GM19455 (cell line): ENCODE measurements at regions not wholly inside any gene's neighbourhood (a gene's known extent, or its start where the extent isn't known, plus 50 kb on each side); places are given as distances from the start of the nearest gene placed in this dataset.

Experiments used
- ATAC-seq: cut with Tn5 transposase; IDR thresholded peaks from one replicate; pipeline ENCODE4 v1.9.1; 2021; ENCODE audit not compliant: unreplicated experiment

DNA sequence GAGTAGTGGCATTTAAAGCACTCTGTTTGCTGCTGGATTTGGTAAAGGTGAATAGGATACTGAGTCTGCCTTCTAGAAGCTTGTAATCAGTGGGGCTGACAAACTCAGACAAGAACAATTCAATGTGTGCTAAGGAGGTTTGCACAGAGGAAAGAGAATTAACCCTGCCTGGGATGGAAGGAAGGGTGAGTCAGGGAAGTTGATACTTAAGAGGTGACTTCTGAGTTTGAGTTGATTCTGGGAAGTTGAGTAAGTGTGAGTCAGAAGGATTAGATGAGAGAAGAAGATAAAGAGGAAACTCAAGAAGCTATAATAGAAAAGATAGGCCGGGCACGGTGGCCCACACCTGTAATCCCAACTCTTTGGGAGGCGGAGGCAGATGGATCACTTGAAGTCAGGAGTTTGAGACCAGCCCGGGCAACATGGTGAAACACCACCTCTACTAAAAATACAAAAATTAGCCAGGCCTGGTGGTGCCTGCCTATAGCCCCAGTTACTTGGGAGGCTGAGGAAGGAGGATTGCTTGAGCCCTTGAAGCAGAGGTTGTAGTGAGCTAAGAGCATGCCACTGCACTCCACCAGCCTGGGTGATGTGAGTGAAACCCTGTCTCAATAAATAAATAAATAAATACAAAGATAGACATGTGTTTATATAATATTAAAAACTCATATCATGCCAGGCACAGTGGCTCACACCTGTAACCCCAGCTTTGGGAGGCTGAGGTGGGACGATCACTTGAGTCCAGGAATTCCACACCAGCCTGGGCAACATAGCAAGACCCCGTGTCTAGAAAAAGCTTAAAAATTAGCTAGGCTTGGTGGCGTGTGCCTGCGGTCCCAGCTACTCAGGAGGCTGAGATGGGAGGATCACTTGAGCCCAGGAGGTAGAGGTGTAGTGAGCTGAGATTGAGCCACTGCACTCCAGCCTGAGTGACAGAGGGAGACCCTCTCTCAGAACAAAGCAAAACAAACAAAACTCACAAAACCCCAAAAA is 126.8 kb upstream of the CPM start:
- no peak for ATAC-seq

DNA sequence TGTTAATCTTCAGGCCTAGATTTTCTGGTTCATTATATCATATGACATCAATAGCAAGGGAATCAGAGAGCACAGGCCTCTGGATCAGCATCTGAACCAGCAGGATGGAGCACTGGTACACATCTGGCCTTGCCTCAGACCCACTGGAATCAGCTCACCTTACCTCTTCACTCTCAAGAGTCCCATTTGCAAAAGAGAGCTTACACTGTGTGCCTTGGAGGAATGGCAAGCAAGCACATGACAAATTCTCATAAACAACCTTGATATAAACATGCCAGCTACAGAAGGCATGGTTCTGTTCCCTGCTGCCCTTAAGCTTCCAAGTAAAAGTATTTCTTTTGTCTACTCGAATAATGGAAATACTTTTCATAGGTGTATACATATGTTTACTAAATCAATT is 128.6 kb upstream of the CPM start:
- ATAC-seq, result no peak

DNA sequence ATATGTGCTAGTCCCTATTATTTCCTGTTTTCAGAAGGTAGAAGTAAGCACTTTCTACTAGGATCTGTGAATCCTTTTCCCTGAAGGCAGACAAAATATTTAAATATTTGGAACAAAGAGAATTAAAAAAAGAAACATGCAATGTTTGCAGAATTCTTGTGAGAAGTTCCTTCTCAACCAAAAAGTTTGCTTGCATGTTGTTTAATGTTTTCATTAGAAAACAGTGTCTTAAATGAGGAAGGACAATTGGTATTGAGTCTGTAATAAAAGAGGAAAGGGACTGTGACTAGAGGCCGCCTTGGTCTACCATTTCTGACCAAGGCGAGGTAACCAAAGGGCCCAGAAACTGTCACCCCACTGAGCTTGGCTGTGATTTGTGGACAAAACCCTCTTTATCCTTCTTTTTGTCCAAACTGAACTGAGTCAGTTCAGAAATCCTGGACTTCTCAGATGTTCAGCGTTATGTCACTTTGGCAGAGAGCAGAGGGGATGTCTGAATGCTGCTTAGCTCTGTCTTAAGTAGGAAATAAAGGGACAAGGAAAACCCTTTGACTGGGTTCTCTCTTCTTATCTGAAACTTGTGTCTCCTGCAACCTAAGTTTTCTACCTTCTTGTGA is 129.8 kb upstream of the CPM start:
- no peak for ATAC-seq

DNA sequence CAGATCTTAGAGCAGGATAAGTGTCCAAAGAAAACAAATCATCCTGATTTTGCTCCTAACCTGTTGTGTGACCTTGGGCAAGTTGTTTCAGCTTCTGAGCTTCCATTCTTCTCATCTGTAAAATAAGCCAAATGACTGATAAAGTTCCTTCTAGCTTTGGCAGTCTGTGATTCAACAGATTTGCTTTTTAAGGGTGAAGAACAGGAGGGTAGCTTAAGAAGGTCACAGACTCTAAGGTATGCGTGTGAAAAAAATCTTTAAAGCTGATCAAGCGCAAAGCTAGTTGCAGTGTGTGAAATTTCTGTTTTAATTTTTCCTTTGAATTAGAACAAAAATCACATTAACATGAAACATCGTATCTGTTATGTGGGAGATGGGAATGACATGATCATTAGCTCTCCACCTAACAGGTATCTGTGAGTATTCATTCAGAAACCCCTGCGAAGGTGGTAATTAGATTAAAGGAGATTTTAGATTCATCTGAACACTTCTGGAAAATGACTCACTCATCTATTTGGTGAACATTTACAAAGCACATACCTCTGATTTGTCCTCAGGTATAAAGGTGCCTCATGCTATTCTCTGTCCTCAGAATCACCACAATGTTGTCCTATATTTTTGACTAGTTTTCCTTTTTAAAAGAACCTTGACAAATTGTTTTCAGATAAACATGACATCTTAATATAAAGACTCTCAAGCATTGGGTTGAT is 131.9 kb upstream of the CPM start:
- ATAC-seq, result no peak

DNA sequence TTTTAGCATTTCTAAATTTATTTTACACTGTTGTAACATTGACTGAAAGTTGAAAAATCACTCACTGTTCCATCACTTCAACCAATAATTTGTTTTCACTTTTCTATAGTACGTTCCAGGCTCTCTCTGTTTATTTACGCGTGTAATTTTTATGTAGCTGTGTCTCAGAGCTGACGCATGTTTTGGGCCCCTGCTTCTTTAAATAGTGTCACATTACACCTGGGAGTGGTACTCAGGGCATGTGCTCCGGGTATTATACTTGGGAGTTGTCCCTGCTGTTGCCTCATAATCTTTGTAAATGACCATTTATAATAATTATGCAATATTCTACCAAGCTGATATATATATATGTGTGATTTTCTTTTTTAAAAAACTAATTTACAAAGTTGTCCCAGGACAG is 132.8 kb upstream of the CPM start:
- no peak for ATAC-seq

DNA sequence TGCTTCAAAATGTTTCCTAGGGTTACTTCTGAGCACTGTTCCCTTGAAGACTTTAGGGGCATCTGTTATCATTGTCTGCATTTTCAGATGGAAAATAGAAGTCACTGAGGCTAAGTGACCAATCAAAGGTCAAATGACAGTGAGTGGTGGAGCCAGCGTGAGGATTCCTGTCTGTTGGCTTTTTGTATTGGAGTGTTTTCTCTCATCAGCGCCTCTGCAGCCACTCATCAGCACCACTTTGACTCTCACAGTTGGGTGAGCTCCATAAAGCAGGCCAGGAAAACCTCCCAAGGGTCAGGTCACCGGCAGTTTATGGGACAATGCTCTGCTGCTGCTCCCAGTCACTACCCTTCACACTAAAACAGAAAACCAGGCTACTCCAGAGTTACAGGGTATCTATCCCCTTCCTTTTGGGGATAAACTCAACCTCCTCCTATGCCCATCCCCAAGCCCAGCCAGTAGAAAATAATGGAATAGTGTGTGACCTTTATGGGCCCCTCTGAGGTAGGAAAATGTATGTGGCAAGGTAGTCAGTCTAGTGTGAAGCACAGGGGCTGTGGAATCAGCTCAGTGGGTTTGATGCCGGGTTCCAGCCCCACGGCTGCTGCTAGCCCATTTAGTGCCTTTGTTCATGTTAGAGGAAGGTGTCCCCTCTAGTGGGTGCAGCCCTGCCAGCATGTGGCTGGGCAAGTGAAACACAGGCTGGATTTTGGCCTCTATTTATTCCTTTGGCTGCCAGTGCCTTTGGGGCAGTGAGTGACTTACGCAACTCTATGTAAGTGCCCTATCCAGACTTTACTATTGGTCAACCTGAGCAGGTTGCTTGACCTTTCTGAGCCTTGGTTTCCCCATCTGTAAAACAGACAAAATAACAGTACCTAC is 133.8 kb upstream of the CPM start:
- no peak for ATAC-seq

DNA sequence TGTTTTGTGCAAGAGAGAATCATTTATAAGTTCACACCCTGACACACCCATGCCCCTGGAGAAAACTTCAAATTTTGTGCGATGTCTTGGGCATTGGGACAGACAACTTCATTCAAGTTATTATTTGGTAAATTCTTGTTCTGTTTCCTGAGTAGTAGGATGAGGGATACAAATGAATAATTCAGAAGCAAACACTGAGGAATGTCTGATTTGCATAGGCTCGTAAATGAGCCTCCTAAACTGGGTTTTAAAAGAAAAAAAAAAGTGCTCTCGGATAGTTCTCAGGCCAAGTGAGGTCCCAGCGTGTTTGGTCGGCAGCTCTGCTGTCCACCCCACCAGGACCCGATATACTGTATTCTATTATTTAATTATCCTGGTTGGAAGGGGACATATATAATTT is 134.7 kb upstream of the CPM start:
- no peak for ATAC-seq

DNA sequence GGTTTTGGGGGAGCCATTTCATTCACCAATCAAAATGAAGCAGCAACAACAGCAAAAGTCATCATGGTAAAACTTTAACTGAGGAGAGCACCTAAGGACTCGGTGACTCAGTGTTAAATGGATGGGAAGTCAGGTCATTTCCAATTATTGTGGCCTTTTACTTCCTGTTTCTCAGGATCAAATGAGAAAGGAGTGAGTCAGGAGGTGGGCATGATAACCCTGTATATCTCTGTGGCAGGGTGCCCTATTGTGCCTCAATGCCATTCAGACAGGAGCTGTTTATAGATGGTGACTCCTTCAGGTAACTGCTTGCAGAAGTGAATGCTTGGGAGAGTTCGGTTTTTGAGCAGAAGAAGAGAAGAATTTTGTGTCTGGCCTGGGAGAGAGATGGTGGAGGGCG is 135.5 kb upstream of the CPM start:
- ATAC-seq, result no peak

DNA sequence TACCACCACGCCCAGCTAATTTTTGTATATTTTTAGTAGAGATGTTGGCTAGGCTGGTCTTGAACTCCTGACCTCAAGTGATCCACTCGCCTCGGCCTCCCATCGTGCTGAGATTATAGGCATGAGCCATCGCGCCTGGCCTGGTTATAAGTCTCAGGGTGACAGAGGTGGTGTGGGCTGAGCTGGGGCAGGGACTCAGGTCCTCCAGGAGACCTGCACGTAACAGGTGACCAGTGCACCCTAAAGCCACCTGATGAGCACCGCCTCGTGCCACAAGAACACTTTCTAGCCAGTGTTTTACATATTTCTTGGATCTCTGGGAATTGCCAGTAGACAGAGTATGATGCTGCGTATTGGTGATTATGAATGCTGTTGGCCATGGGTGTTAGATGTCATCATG is 136.5 kb upstream of the CPM start:
- no peak for ATAC-seq

DNA sequence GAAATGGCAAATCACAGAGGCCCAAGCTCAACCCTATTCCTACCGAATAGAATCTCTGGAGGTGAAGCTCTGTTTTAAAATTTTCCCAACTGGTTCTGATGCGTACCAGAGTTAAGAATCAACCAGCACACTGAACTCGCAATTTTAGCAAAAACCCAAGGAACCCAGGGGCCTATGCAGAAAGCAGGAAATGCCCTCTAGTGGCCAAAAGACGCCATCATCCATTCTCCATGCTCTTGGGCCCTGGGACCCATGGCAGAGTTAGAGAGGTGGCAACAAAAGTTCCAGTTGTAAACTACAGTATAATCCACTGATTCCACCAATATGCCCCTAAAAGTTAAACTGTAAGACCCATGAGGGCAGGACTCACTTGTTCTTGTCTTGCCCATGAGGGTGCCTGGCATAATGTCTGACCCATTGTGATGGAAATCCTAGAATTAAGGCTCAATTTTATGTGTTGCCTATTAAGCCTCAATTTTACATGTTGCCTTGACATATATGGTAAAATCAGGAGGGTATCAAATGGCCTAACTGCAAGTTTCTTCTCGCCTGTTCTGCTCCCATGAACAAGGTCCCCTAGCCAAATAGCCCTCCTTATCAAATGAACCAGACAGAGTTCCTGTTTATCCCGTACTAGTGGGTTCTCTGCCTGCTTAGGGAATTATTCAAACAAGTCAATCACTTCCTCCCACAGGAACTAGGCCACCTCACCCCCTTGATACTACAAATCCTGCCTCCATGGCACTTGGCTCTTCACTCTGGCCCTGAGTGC is 137.5 kb upstream of the CPM start:
- peak; percentile 88 for ATAC-seq

DNA sequence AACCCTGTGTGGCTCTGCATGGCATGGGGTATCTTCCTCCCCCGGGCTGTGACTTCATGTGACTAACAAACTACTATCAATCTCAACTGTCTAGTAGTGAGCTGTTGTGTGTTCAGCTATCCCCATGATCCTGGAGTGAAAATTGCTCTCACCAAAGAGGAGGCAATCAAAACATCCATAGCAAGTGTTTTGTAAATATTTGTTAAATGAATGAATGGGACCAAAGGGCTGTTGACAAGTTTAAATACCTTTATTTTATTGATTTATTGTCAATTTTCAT is 138.1 kb upstream of the CPM start:
- ATAC-seq, result no peak

DNA sequence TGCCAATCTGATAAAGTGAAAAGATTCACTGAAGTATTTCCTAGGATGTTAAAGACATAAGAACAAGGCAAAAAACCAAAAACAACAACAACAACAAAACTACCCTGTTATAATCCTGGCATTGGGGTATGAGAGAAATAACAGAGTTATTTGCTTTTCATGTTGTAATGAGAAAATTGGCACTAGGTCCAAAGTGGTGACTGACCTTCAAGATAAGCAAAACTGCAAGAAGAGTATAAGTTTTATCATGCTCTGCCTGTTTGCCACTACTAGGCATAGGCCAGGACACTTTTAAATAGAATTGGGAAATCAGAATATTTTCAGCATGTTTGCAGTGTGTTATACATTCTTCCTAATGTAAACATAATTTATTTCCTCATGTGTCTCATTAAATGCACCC is 140.1 kb upstream of the CPM start:
- no peak for ATAC-seq

DNA sequence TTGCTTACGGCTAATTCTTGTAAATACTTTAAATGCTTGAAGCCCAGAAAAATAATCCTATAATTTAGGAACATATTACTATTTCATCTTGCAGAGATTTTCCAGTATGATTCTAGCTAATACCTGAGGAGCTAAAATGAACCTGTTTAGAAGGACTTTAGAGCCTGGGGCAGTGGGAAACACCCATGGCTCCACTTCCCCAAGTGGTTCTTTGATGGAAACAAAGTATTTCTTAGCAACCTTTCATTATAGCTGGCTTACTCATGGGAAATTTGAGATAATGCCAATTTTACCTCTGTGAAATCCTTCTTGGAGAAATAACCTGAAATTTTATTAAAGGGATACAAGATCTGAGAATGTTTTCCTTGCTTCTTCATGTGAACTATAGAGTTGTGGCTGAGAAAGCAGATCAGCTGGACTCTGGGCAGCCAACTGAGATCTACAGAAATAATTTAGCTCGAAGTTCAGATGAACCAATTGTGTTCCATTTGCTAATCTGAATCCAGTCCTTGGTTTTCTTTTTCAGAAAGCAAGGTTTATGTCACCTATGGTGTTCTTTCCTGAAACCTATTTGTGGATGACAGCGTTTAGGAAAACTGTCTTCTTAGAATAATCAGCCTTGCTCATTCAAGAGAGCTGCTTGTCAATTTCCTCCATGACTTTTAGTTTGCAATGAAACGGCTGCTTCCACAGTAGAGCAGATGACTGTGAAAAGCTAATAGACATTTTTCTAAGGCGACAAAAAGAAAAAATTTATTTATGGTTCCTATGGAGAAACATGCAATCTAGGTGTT is 141.8 kb upstream of the CPM start:
- ATAC-seq, result no peak

DNA sequence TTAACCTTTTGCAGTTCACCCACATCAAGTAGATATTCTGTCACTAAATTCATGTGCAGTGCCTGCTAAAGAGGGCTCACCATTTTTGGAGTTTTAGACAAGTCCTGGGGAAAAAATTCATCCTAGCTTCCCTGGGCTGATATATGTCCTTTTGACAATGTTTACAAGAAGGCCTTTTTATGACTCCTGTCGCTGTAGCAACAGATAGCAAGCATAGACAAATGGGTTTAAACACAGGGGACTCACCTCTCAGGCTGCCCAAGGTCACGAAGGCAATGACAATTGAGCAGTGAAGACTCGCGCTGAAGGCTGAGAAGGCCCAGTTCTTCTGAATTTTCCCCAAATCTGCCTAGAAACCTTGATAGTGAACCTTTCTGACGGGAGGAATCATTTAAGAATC is 150.7 kb upstream of the CPM start:
- no peak for ATAC-seq

DNA sequence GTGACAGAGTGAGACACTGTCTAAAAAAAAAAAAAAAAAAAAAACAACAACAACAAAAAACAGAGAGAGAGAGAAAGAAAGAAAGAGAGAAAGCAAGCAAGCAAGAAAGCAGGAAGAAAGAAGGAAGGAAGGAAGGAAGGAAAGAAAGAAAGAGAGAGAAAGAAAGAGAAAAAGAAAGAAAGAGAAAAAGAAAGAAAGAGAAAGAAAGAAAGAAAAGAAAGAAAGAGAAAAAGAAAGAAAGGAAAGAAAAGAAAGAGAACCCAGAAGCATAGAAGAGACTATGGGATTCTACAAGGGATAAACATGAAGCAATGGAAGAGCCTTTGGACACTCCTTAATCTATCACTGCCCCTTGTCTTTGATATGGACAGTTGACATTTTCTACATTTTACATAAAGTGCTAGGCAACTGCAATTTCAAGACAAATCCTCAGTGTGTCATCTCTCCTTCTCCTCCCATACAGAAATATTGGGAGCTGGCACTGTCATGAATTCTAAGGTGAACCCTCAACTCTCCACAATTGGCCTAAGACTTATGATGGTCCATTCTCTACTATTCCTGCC is 151.9 kb upstream of the CPM start:
- no peak for ATAC-seq

DNA sequence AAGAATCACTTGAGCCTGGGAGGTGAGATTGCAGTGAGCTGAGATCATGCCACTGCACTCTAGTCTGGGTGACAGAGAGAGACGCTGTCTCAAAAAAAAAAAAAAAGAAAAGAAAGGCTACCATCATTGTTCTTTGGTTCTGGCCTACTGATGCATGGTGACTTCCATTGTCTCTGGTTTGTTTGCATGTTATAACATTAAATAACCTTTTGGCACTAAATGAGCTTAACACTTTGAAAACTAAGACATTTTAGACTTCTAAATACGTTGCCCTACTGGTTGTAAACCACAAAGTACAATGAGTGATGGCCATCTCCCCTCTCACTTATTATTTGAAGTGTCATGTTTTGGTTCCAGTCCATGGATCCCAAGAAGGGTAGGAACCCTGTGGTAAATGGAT is 152.9 kb upstream of the CPM start:
- ATAC-seq, result no peak

DNA sequence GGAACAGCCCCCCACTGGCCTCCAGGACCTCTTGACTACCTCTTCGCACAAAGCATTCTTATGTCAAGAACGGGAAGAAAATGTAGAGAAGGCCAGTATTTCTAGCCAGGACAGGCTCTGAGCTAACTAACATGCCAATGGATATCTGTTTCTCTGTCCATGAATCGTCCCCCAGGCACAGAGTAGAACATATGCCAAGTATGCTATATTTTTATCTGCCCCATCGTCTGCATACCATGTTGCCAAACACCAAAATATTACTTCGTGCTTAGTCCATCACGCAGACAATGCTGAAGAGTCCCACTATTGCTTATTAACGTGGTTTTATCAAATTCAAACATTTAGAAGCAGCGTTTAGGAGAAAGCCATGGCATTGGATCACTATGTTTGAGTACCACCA is 151.4 kb upstream of the CPSF6 start:
- no peak for ATAC-seq

DNA sequence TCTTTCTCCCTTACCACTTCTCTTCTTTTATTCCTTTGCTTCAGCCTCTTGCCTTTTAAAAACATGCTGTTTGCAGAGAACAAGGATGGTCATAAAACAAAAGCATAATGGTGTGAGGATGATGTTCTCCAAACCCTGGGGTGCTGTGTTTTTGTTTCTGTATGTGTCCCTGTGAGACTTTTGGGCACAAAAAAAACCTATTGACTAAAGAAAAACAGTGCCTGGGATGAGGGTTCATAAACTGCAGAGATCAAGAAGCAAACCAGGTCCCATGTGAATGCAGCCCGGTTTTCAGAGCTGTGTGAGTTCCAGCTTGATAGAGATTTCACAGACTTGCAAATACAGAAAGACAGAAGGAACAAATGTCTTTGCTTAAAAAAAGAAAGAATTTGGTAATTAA is 148.6 kb upstream of the CPSF6 start:
- no peak for ATAC-seq

DNA sequence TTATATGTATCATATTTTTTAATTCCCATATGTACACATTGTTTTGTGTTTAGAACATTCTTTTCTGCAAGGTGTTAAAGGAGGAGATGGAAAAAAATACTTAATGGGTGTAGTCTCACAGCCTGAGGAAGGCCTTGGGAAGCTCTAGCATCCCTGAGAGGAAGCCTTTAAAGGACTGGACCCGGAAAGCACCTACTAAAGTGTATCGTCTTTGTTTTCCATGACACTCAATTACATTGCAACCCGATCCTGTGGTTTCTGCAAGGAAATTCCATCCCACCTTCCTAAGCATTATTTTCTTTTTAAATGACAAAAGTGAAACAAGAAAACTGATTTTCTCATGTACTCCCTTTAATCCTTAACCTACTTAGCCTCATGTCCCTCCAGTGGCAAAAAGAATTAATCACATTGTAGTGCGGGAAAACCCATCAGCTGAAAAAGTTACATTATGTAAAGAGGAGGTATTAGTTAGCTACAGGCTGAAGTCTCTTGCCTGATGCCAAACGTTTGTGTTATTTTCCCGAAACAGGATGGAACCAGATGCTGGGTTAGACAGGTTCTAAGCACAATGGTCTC is 147.8 kb upstream of the CPSF6 start:
- no peak for ATAC-seq
